Prostate gland (tissue), 2 donors: ENCODE measurements at regions not wholly inside any gene's neighbourhood (a gene's known extent, or its start where the extent isn't known, plus 50 kb on each side); places are given as distances from the start of the nearest gene placed in this dataset.

Source experiments
- DNase-seq: peaks from one replicate; pipeline ENCODE4 v3.0.0-alpha.2; 2019; ENCODE audit warnings: low spot score
- H3K27ac ChIP-seq, 2 donors: fragments of 200-600 bp; sonication (generic); 2 replicates each; pipeline ENCODE4 v1.5.1; 2017 to 2019
- H3K27me3 ChIP-seq: fragments of 200-600 bp; sonication (generic); replicated peaks from 2 replicates; pipeline ENCODE4 v1.5.1; 2019; ENCODE audit not compliant: insufficient read depth
- H3K36me3 ChIP-seq, 2 donors: fragments of 200-600 bp; sonication (generic); 1 replicate in 1 of 2; 2 replicates in 1 of 2; pipeline versions ENCODE4 v1.5.1 to v1.8.1; 2017 to 2019
- H3K4me1 ChIP-seq: fragments of 200-600 bp; sonication (generic); replicated peaks from 2 replicates; pipeline ENCODE4 v1.5.1; 2019
- H3K4me3 ChIP-seq, 2 donors: fragments of 200-600 bp; sonication (generic); 2 replicates each; pipeline ENCODE4 v1.5.1; 2017 to 2019
- H3K9me3 ChIP-seq: fragments of 200-600 bp; sonication (generic); 2 replicates; pipeline ENCODE4 v1.5.1; 2017
- CTCF ChIP-seq, 4 experiments: fragments of 200-600 bp in 2 of 4; fragments of 450-650 bp in 2 of 4; sonication (generic) in 2 of 4; IDR thresholded peaks; 1 replicate in 3 of 4; 2 replicates in 1 of 4; pipeline ENCODE4 v1.5.1; 2016 to 2019; ENCODE audit warnings: antibody characterized with exemption in 4 of 4, mild to moderate bottlenecking in 2 of 4, moderate library complexity in 2 of 4
- POLR2A ChIP-seq: fragments of 450-650 bp; IDR thresholded peaks from one replicate; pipeline ENCODE4 v1.6.1; 2016; ENCODE audit warnings: antibody characterized with exemption, mild to moderate bottlenecking
- POLR2AphosphoS5 ChIP-seq: sonication (generic); formaldehyde crosslinking; IDR thresholded peaks from one replicate; pipeline ENCODE4 v1.6.1; 2017; ENCODE audit warnings: antibody characterized with exemption
- WGBS: methylation state at CpG from one replicate; pipeline ENCODE4 v1.1.5; 2018; 5-methylcytosine and 5-hydroxymethylcytosine counted together
- intact Hi-C: fragments of 100-400 bp; cut with DNase I; formaldehyde crosslinking; loops from one replicate; pipeline ENCODE4 v1.14.2; 2022

- no peak for TF ChIP-seq POLR2AphosphoS5
- TF ChIP-seq POLR2A: no peak
- no peak for TF ChIP-seq CTCF (IDR thresholded peaks at IDR 0.05)
- Histone ChIP-seq H3K27ac (no peak overlapping the region), H3K4me3 (no peak overlapping the region), H3K4me1 (no peaks in the 10 kb centered on the region), H3K36me3 (no peaks in the 10 kb centered on the region), H3K27me3 (no peaks in the 10 kb centered on the region), H3K9me3 (no peaks in the 10 kb centered on the region)
- DNase-seq: no peak
- 43% methylated on average over 5 of the region's 5 CpGs for WGBS
- intact Hi-C loops: no loop called here
Measured at GRCh38 chr5:167014401-167015056, 1276.9 kb upstream of the WWC1 start.

GRCh38 chr5:167020418-167020817 is 1271.0 kb upstream of the WWC1 start:
- H3K27me3 ChIP-seq: no peaks in the 10 kb centered on the region
- H3K27ac ChIP-seq: no peak overlapping the region
- no peaks in the 10 kb centered on the region for H3K9me3 ChIP-seq
- H3K36me3 ChIP-seq: no peaks in the 10 kb centered on the region
- no peak for TF ChIP-seq CTCF (IDR thresholded peaks at IDR 0.05)
- no peak for TF ChIP-seq POLR2AphosphoS5
- no peak for TF ChIP-seq POLR2A
- H3K4me1 ChIP-seq: no peaks in the 10 kb centered on the region
- intact Hi-C loops: no loop called here
- DNase-seq: no peak
- 53% methylated on average over 1 of the region's 1 CpG for WGBS
- H3K4me3 ChIP-seq: no peak overlapping the region

GRCh38 chr5:167029488-167029887 is 1262.0 kb upstream of the WWC1 start:
- intact Hi-C loops: no loop called here
- no peak for TF ChIP-seq CTCF (IDR thresholded peaks at IDR 0.05)
- TF ChIP-seq POLR2AphosphoS5: no peak
- TF ChIP-seq POLR2A: no peak
- no peak overlapping the region for H3K4me3 ChIP-seq
- H3K27me3 ChIP-seq: no peaks in the 10 kb centered on the region
- H3K36me3 ChIP-seq: no peaks in the 10 kb centered on the region
- no peak overlapping the region for H3K27ac ChIP-seq
- no peaks in the 10 kb centered on the region for H3K4me1 ChIP-seq
- WGBS: 2% methylated on average over 2 of the region's 2 CpGs
- DNase-seq: no peak
- H3K9me3 ChIP-seq: no peaks in the 10 kb centered on the region

- Histone ChIP-seq H3K4me3 (no peak overlapping the region), H3K27me3 (no peaks in the 10 kb centered on the region), H3K9me3 (no peaks in the 10 kb centered on the region), H3K27ac (no peak overlapping the region), H3K4me1 (no peaks in the 10 kb centered on the region), H3K36me3 (no peaks in the 10 kb centered on the region)
- WGBS: 91% methylated on average over 17 of the region's 17 CpGs
- DNase-seq: no peak
- TF ChIP-seq POLR2A (no peak), CTCF (IDR thresholded peaks at IDR 0.05) (no peak)
- intact Hi-C loops: no loop called here
Measured at GRCh38 chr5:167030500-167031120, 1260.8 kb upstream of the WWC1 start.

GRCh38 chr5:167036585-167036984 is 1254.9 kb upstream of the WWC1 start:
- Histone ChIP-seq H3K36me3 (no peaks in the 10 kb centered on the region), H3K27ac (no peak overlapping the region), H3K9me3 (no peaks in the 10 kb centered on the region), H3K4me1 (no peaks in the 10 kb centered on the region), H3K4me3 (no peak overlapping the region), H3K27me3 (no peaks in the 10 kb centered on the region)
- TF ChIP-seq POLR2AphosphoS5 (no peak), POLR2A (no peak), CTCF (IDR thresholded peaks at IDR 0.05) (no peak)
- 91% methylated on average over 4 of the region's 4 CpGs for WGBS
- intact Hi-C loops: no loop called here
- DNase-seq: no peak
